K562 (cell line): ENCODE measurements at regions not wholly inside any gene's neighbourhood (a gene's known extent, or its start where the extent isn't known, plus 50 kb on each side); places are given as distances from the start of the nearest gene placed in this dataset.

Experiments
- ATAC-seq: fragments of 200-7000 bp; cut with Tn5 transposase; 3 replicates; pipeline ENCODE4 v1.9.1; 2020; ENCODE audit warnings: moderate library complexity
- BruUV-seq: library from RNA; stranded (reverse); fragments of 400-500 nt; replicated peaks from 2 replicates; lab custom pipeline; 2021; lab: Mats Ljungman, UMichigan
- CTCF ChIA-PET: fragments of 300-600 bp; formaldehyde crosslinking; extraction: SDS; loops from one replicate; lab custom pipeline; 2021; ENCODE audit warnings: low intra/inter-chr PET ratio; lab: Yijun Ruan, JAX
- POLR2A ChIA-PET: fragments of 300-600, 350-650 bp; sonication (Branson Sonifier 250); formaldehyde crosslinking; extraction: SDS; loops from one replicate; lab custom pipeline; 2021; ENCODE audit warnings: antibody characterized with exemption, inconsistent platforms; lab: Yijun Ruan, JAX
- DNase-seq, 4 experiments: peaks; one replicate each; pipeline versions ENCODE4 v3.0.0 to v3.0.0-alpha.2; 2011 to 2018; ENCODE audit warnings: low spot score in 3 of 4, mixed read lengths in 3 of 4; ENCODE audit errors: extremely low read depth in 1 of 4
- FAIRE-seq: peaks from 2 replicates; lab custom pipeline; 2011; peaks lifted over from hg19 to GRCh38; lab: Jason Lieb, UNC
- H2AFZ ChIP-seq: 2 replicates; pipeline ENCODE4 v1.6.0; 2011; ENCODE audit warnings: low read depth, low read length, control low read depth, inconsistent platforms
- H3K27ac ChIP-seq: fragments of 200-600 bp; 3 replicates; pipeline ENCODE4 v1.8.0; 2011; ENCODE audit warnings: low read depth, mild to moderate bottlenecking, control low read depth, inconsistent platforms, low read length, moderate library complexity, mixed read lengths; ENCODE audit errors: extremely low read depth
- H3K27me3 ChIP-seq, 2 experiments: fragments of 300-600 bp in 1 of 2; 2 replicates in 1 of 2; 3 replicates in 1 of 2; pipeline versions ENCODE4 v1.6.0 to v1.8.0; 2011; ENCODE audit warnings: inconsistent platforms in 2 of 2, low read length in 2 of 2, mild to moderate bottlenecking in 1 of 2, mixed read lengths in 1 of 2, moderate library complexity in 1 of 2; ENCODE audit not compliant: control insufficient read depth in 2 of 2, insufficient read depth in 2 of 2
- H3K36me3 ChIP-seq: fragments of 300-600 bp; 3 replicates; pipeline ENCODE4 v1.8.0; 2011; ENCODE audit warnings: mild to moderate bottlenecking, low read length, inconsistent platforms; ENCODE audit not compliant: control insufficient read depth, insufficient read depth
- H3K4me1 ChIP-seq, 2 experiments: fragments of 200-600 bp in 1 of 2; replicated peaks in 1 of 2; 2 replicates in 1 of 2; 3 replicates in 1 of 2; pipeline versions ENCODE4 v1.5.1 to v1.8.0; 2011; ENCODE audit warnings: inconsistent platforms in 2 of 2, low read length in 2 of 2, mild to moderate bottlenecking in 1 of 2, mixed read lengths in 1 of 2, moderate library complexity in 1 of 2; ENCODE audit not compliant: control insufficient read depth in 2 of 2, insufficient read depth in 2 of 2
- H3K4me2 ChIP-seq: 2 replicates; pipeline ENCODE4 v1.6.1; 2011; ENCODE audit warnings: low read length, control low read depth, inconsistent platforms, mixed read lengths; ENCODE audit not compliant: insufficient read depth
- H3K4me3 ChIP-seq: fragments of 200-600 bp; sonication (generic), shearing (Covaris generic); 2 replicates; pipeline ENCODE4 v1.5.1; 2016; ENCODE audit warnings: control low read depth, inconsistent platforms
- H3K79me2 ChIP-seq: fragments of 200-600 bp; 3 replicates; pipeline ENCODE4 v1.8.0; 2011; ENCODE audit warnings: low read length, inconsistent platforms; ENCODE audit not compliant: control insufficient read depth, insufficient read depth
- H3K9ac ChIP-seq, 2 experiments: 2 replicates each; pipeline versions ENCODE4 v1.6.0 to v1.6.1; 2011; ENCODE audit warnings: low read depth in 2 of 2, low read length in 2 of 2, control low read depth in 1 of 2, inconsistent platforms in 1 of 2, mild to moderate bottlenecking in 1 of 2, mixed read lengths in 1 of 2; ENCODE audit not compliant: insufficient read depth in 1 of 2
- H3K9me1 ChIP-seq: one replicate; pipeline ENCODE4 v1.6.0; 2011; ENCODE audit warnings: inconsistent platforms, mild to moderate bottlenecking, low read length, moderate library complexity; ENCODE audit not compliant: control insufficient read depth, insufficient read depth
- H3K9me3 ChIP-seq: replicated peaks from 2 replicates; pipeline ENCODE4 v1.5.1; 2011; ENCODE audit warnings: low read depth, low read length, inconsistent platforms; ENCODE audit not compliant: control insufficient read depth, insufficient read depth
- H4K20me1 ChIP-seq: replicated peaks from 2 replicates; pipeline ENCODE4 v1.6.1; 2011; ENCODE audit warnings: low read length, inconsistent platforms, mixed read lengths; ENCODE audit not compliant: control insufficient read depth, insufficient read depth
- ATF6 ChIP-seq: sonication (generic); formaldehyde crosslinking; IDR thresholded peaks from 2 replicates; pipeline ENCODE4 v1.4.0; 2020; ENCODE audit warnings: mild to moderate bottlenecking, missing genetic modification reagents
- CBX1 ChIP-seq: sonication (generic); IDR thresholded peaks from 2 replicates; pipeline ENCODE4 v1.6.1; 2016; ENCODE audit warnings: antibody characterized with exemption, low read depth, mild to moderate bottlenecking
- FOXJ3 ChIP-seq: sonication (generic); formaldehyde crosslinking; IDR thresholded peaks from 2 replicates; pipeline ENCODE4 v1.4.0; 2020; ENCODE audit warnings: mild to moderate bottlenecking, missing genetic modification reagents
- FOXP4 ChIP-seq: sonication (generic); formaldehyde crosslinking; IDR thresholded peaks from 2 replicates; pipeline ENCODE4 v1.8.0; 2022; ENCODE audit warnings: mild to moderate bottlenecking, missing genetic modification reagents, borderline replicate concordance
- HLTF ChIP-seq: fragments of 450-650 bp; IDR thresholded peaks from 2 replicates; pipeline ENCODE4 v1.6.1; 2016
- MBD2 ChIP-seq: sonication (generic); IDR thresholded peaks from 2 replicates; pipeline ENCODE4 v1.6.1; 2016; ENCODE audit warnings: low read depth, borderline replicate concordance
- MEF2A ChIP-seq: IDR thresholded peaks from 2 replicates; pipeline ENCODE4 v1.6.1; 2011; ENCODE audit warnings: low read depth, mild to moderate bottlenecking, low read length, moderate library complexity; ENCODE audit not compliant: control insufficient read depth
- PCBP2 ChIP-seq: fragments of 200-400 bp; formaldehyde crosslinking; IDR thresholded peaks from 2 replicates; pipeline ENCODE4 v1.6.1; 2018; ENCODE audit warnings: low read length, low read depth, mild to moderate bottlenecking, moderate library complexity; ENCODE audit not compliant: poor library complexity, severe bottlenecking
- PHB2 ChIP-seq: fragments of 450-650 bp; IDR thresholded peaks from 2 replicates; pipeline ENCODE4 v1.6.1; 2017; ENCODE audit warnings: low read depth
- RBBP5 ChIP-seq: fragments of 200-600 bp; sonication (generic); IDR thresholded peaks from 2 replicates; pipeline ENCODE4 v1.6.1; 2012; ENCODE audit warnings: borderline replicate concordance, mild to moderate bottlenecking, low read length, control low read depth, inconsistent platforms; ENCODE audit not compliant: insufficient read depth, poor library complexity, severe bottlenecking
- RFX5 ChIP-seq: IDR thresholded peaks from 2 replicates; pipeline ENCODE4 v1.6.1; 2011; ENCODE audit warnings: low read depth, mild to moderate bottlenecking, improper control_type of control experiment, low read length
- RFX7 ChIP-seq: fragments of 250-450 bp; sonication (Bioruptor Pico); IDR thresholded peaks from 2 replicates; pipeline ENCODE4 v1.5.1; 2021; ENCODE audit warnings: mild to moderate bottlenecking
- RNF2 ChIP-seq: sonication (generic); IDR thresholded peaks from 2 replicates; pipeline ENCODE4 v1.6.1; 2016
- TCFL5 ChIP-seq: fragments of 250-450 bp; sonication (Bioruptor Pico); conservative IDR thresholded peaks from 2 replicates; pipeline ENCODE4 v1.6.1; 2021; ENCODE audit warnings: mild to moderate bottlenecking, moderate library complexity, matching md5 sums
- ZNF311 ChIP-seq: fragments of 250-450 bp; sonication (Bioruptor Pico); IDR thresholded peaks from 2 replicates; pipeline ENCODE4 v1.4.0; 2020; ENCODE audit warnings: mild to moderate bottlenecking, moderate library complexity
- WGBS: fragments of 100-300 bp; shearing (Covaris generic); methylation state at CpG from one replicate; pipeline ENCODE4 v1.1.6; 2016; ENCODE audit warnings: low coverage, mixed read lengths; ENCODE audit not compliant: insufficient coverage; ENCODE audit errors: missing lambda C conversion rate; 5-methylcytosine and 5-hydroxymethylcytosine counted together
- in situ Hi-C: fragments of 300-500 bp; cut with MboI; formaldehyde crosslinking; loops from 4 replicates; pipeline ENCODE4 v1.15.0; 2018; ENCODE audit warnings: inconsistent platforms, mixed read lengths
- intact Hi-C: fragments of 100-400 bp; cut with micrococcal nuclease; formaldehyde crosslinking; loops from 2 replicates; pipeline ENCODE4 v1.14.2; 2022
- TF ChIP-seq, protein P1 (sequence below): fragments of 250-450 bp; sonication (Bioruptor Pico); IDR thresholded peaks from 2 replicates; pipeline ENCODE4 v1.8.0; 2022; ENCODE audit warnings: inconsistent platforms, mild to moderate bottlenecking, moderate library complexity, borderline replicate concordance

GRCh38 chr7:52753855-52754254 is 281.6 kb upstream of the POM121L12 start (continued):
- TF ChIP-seq FOXJ3 (CRISPR knock-in tag), result no peak
- no peak for TF ChIP-seq CBX1
- TF ChIP-seq RBBP5, result no peak
- no peak for TF ChIP-seq TCFL5 (CRISPR knock-in tag)
- TF ChIP-seq PCBP2, result no peak

- Histone ChIP-seq H3K4me2 (no peak overlapping the region), H3K9ac (no peak overlapping the region), H3K27ac (no peak overlapping the region), H2AFZ (no peak overlapping the region), H3K79me2 (no peaks in the 10 kb centered on the region), H3K27me3 (no peaks in the 10 kb centered on the region), H3K4me3 (no peak overlapping the region), H3K4me1 (no peaks in the 10 kb centered on the region), H3K9me1 (no peaks in the 10 kb centered on the region), H4K20me1 (no peaks in the 10 kb centered on the region), H3K36me3 (no peaks in the 10 kb centered on the region), H3K9me3 (no peaks in the 10 kb centered on the region)
- no TSS peak for BruUV-seq
- FAIRE-seq, result no peak
- no peak for ATAC-seq
- TF ChIP-seq PHB2 (no peak), RNF2 (no peak), FOXP4 (CRISPR knock-in tag) (no peak), MBD2 (no peak), ZNF311 (CRISPR knock-in tag) (no peak), RFX7 (CRISPR knock-in tag) (no peak), ATF6 (CRISPR knock-in tag) (no peak), HLTF (no peak), RFX5 (no peak), MEF2A (no peak)
- TF ChIP-seq, protein P1, sequence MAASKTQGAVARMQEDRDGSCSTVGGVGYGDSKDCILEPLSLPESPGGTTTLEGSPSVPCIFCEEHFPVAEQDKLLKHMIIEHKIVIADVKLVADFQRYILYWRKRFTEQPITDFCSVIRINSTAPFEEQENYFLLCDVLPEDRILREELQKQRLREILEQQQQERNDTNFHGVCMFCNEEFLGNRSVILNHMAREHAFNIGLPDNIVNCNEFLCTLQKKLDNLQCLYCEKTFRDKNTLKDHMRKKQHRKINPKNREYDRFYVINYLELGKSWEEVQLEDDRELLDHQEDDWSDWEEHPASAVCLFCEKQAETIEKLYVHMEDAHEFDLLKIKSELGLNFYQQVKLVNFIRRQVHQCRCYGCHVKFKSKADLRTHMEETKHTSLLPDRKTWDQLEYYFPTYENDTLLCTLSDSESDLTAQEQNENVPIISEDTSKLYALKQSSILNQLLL (CRISPR knock-in tag), result no peak
- 3% methylated on average over 4 of the region's 4 CpGs for WGBS
- no peak for DNase-seq
- in situ Hi-C loops, result no loop called here
- ChIA-PET POLR2A (interaction anchor here (0.6 kb wide), 1 partner anchor 525 kb away, joined by 7 read pairs; no protein-coding TSS in a partner anchor), CTCF (no interaction called here)
- intact Hi-C loops, result no loop called here
Measured at GRCh38 chr7:52752891-52753290, 282.5 kb upstream of the POM121L12 start.
